HG02973 (cell line): ENCODE measurements at regions not wholly inside any gene's neighbourhood (a gene's known extent, or its start where the extent isn't known, plus 50 kb on each side); places are given as distances from the start of the nearest gene placed in this dataset.

Experiments
- ATAC-seq: cut with Tn5 transposase; IDR thresholded peaks from one replicate; pipeline ENCODE4 v1.9.1; 2021; ENCODE audit warnings: moderate library complexity; ENCODE audit not compliant: unreplicated experiment

DNA sequence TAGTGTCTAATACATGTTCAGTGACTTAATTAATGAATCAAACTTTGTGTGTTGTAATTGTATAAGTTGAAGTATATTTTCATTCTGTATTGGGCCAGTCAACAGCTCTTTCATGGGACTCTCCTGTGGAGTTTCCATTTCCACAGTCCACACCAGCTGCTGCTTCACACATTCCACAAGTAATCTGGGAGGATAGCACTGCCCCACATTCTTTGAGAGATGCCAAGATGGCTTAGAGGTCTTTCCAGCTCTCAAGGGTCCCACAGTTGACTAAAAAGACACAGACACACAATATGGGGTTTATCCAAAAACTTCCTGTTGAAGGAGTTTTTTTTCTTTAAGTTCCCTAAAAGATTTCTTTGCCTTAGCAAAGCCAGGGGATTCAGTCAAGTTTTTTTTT is 408.3 kb downstream of the AACS start:
- ATAC-seq: no peak

DNA sequence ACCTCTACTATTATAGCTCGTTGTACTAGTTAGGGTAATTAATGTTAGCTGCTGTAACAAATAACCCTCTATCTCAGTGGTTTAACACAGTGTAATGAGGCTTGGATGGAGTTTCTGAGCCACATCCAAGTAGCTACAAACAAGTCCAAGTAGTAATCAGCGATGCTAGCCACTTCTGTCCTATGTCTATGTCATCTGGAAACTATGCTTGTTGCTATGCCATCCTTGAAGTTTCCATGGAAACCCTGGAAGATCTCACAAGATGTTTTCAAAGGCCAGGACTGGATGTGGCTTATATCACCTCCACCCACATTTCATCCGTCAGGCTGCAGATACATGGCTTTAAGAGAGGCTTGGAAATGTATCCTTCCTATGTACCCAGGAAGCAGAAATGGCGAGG is 422.1 kb downstream of the AACS start:
- ATAC-seq: no peak

DNA sequence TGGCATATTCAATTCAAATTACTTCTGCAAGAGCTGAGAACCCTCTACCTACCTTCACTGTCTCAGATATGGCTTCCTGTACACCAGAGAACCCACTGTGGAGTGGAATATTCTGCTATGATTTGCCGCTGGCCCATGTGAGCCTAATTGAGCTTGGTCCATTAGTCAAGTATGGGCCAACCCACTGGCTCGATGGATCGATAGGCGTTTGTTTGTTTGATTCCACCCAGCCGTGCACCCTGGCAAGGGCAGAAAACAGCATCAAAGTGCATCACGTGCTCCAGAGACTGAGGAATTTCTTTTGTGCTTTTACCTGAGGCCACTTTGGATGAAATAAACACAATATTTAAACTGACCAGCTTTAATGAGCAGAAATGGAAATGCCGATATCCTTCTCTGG is 426.3 kb downstream of the AACS start:
- no peak for ATAC-seq

DNA sequence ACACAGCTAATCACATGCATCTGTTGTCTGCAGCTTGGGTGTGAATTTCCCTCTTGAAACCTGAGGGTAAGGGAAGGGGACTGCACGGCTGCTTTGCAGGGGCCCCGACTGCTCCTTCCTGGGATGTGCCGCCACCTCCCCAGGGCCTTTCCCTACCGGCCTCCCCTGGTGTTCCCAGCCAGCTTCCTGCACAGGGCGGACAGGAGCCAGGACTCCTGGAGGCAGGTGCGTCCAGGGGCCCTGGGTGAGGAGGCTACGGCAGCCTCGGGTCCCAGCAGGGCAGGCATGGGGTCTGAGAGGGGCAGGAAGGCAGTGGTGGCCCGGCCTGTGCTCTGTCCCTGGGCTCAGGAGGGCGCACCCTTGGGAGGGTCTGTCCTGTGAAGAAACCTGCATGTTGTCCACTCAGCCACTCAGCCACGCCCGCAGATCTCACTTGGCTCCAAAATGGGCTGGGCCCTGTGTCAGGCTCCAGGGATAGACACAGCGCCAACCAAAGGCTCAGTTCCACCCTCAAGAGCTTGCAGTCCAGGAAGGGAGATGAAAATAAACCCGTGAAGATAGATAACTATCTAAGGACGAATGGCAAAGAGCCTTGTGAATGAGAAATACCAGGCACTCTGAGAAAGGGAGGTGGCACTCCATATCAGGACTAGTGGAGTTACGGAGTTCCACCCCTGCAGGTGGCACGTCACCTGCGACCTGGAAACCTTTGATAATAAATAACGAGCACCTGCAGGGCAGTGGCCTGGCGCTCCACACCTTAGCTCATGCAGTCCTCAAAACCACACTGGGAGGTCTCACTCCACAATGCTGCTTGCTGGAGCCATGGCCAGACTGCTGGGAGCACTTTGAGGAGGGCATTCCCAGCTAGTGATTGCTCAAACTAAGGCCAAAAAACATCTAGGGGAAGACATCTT is 427.4 kb downstream of the AACS start:
- ATAC-seq: no peak

- no peak for ATAC-seq
Observed at GRCh38 chr12:125493704-125494308, 428.6 kb downstream of the AACS start.

DNA sequence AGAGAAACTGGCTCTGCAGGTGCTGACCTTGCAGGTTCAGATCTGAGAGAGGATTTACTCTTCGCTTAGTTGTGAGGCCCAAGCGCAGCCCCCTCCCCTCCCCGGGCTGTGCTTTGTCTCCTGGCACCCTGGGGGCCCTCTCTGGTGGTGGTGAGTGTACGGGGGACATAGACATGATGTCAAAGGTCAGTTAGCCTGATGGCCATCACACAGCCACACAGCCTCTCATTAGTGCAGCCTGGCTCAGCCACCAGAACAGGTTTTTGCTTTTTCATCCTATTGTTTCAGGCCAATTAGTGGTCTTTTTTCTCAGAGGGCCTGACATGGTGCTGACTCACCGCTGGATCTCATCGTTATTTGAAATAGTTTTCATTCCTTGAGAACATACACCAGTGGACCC is 437.9 kb downstream of the AACS start:
- ATAC-seq: no peak

GRCh38 chr12:125509195-125509594 is 444.0 kb downstream of the AACS start:
- ATAC-seq: no peak

DNA sequence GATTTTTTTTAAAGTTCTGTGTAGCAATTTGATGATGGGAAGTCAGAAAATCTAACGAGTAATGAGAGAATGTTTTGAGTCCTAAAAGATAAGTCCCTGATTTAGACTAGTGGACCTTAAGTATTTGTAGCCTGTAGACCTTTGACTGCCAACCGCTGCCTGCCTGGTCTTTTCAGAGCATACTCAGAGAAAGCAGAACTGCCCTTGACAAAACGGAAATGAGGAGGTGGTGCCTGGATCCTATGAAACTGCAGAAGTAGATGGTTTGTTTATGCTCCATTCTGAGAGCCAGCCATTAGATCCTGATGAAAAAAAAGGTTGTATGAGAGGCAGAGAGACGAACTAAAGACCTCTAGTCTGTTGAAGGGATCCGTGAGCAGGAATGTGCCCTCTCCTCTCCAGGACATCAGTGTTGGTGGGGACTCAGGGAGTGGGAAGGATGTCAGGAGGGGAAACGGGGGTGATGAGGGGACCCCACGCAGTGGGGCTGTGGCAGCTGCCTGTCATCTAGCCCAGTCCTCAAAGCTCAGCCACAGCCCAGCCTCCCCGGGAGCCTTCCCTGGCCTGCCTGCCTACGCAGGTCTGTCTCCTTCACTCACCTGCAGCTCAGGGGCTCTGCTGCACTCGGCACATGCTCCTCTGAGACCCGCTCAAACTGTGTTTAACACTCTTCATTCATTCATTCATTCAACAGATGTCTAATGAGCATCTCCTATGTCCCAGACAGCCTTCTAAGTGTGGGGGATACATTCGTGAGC is 447.5 kb downstream of the AACS start:
- no peak for ATAC-seq

GRCh38 chr12:125515887-125516286 is 450.7 kb downstream of the AACS start:
- ATAC-seq: no peak

GRCh38 chr12:125518074-125518473 is 452.8 kb downstream of the AACS start:
- no peak for ATAC-seq

- ATAC-seq: no peak
Observed at GRCh38 chr12:125519026-125519651, 453.9 kb downstream of the AACS start.

- no peak for ATAC-seq
Observed at GRCh38 chr12:125525879-125526278, 460.6 kb downstream of the AACS start.

- ATAC-seq: no peak
Observed at GRCh38 chr12:125528281-125528680, 463.0 kb downstream of the AACS start.

DNA sequence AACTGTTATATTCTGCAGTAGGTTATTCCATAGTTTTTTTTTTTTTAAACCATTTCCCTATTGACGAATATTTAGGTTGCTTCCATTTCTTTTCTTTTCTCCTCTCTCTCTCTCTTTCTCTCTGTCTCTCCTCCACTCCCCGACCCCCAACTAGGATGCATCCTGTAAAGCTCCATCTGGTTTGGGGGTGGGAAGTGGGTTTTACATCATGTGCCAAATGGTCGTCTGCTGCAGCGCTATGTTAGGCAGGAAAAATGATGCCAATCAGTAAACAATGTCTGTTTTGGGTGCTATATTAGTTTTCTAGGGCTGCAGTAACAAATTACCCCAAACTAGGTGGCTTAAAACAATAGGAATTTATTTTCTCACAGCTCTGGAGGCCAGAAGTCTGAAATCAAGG is 465.0 kb downstream of the AACS start:
- no peak for ATAC-seq

GRCh38 chr12:125530876-125531275 is 465.6 kb downstream of the AACS start:
- ATAC-seq: no peak

GRCh38 chr12:125531574-125531973 is 466.3 kb downstream of the AACS start:
- ATAC-seq: no peak

- ATAC-seq: no peak
Observed at GRCh38 chr12:125533434-125534029, 468.3 kb downstream of the AACS start.

GRCh38 chr12:125538401-125539199 is 473.4 kb downstream of the AACS start:
- ATAC-seq: no peak

DNA sequence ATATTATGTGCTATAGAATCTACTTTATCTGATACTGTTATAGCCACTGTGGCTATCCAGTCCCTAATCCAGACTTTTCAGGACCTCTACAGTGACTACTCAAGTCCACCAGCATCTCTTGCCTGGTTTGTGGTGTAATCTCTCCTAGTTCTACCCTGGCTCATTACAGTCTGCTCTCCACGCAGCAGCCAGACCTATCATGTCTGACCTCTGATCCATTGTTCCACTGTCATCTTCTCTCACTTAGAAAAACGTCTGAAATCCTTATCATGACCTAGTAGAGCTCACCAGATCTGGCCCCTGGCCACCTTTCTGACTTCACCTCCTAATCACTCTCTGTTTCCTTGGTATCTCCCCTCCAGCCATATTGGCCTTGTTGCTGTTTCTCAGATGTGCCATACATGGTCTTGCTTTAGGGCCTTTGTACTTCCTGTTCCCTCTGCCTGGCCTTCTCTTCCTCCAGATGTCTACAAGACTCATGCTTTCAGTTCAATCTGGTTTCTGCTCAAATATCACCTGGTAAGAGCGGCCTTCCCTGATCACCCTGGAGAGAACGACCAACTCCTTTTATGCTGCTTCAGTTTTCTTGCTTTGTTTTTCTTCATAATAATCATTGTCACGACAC is 475.5 kb downstream of the AACS start:
- ATAC-seq: no peak

DNA sequence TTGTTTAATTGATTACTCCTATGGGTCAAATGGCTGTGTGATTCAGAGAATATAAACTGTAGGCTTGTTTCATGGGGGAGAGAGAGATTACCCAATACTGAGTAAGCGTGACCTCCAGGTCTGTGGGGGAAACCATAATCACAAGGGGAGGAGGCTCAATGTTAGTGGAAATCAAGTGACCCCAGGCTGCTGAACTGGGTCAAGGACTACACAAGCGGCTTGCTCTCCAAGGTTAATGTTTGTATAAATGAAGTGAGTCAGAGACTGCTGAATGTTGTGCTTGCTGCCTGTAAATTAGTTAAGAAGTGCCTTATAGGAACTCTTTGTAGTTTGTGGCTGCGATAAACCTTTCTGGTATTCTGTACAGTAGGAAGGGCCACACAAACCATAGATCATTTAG is 479.7 kb downstream of the AACS start:
- no peak for ATAC-seq
